Astrocyte (in vitro differentiated cells and primary cell): ENCODE measurements at regions not wholly inside any gene's neighbourhood (a gene's known extent, or its start where the extent isn't known, plus 50 kb on each side); places are given as distances from the start of the nearest gene placed in this dataset.

Source experiments
- EZH2 ChIP-seq: IDR thresholded peaks from 2 replicates; pipeline ENCODE4 v1.6.1; 2012; ENCODE audit warnings: mild to moderate bottlenecking, low read length, inconsistent platforms; ENCODE audit not compliant: insufficient read depth
- TF ChIP-seq, protein P1 (sequence below): IDR thresholded peaks from 2 replicates; pipeline ENCODE4 v1.5.1; 2011; ENCODE audit warnings: low read depth, mild to moderate bottlenecking, inconsistent platforms, low read length, moderate library complexity; ENCODE audit not compliant: insufficient read depth

DNA sequence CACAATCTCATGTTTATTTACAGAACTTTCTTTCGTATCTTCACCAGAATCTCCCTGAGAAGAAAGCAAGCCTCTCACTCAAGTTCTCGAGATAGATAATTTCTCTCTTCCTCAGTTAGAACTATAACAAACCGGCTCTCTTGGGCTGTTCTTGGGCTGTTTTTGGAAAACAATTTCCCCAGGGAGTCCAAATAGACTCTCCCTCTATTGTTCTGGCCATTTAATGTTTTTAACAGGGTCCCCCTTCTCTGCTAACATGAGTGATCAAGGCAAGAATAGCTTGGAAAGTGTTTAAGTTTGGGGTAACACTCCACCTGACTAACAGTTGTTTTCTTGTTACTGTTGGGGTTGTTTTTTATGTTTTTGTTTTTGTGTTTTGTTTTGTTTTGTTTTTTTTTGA, 64.8 kb upstream of the UCN3 start:
- TF ChIP-seq, protein P1, sequence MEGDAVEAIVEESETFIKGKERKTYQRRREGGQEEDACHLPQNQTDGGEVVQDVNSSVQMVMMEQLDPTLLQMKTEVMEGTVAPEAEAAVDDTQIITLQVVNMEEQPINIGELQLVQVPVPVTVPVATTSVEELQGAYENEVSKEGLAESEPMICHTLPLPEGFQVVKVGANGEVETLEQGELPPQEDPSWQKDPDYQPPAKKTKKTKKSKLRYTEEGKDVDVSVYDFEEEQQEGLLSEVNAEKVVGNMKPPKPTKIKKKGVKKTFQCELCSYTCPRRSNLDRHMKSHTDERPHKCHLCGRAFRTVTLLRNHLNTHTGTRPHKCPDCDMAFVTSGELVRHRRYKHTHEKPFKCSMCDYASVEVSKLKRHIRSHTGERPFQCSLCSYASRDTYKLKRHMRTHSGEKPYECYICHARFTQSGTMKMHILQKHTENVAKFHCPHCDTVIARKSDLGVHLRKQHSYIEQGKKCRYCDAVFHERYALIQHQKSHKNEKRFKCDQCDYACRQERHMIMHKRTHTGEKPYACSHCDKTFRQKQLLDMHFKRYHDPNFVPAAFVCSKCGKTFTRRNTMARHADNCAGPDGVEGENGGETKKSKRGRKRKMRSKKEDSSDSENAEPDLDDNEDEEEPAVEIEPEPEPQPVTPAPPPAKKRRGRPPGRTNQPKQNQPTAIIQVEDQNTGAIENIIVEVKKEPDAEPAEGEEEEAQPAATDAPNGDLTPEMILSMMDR, result no peak
- TF ChIP-seq EZH2, result no peak
